ENCODE measurements at regions not wholly inside any gene's neighbourhood (a gene's known extent, or its start where the extent isn't known, plus 50 kb on each side); places are given as distances from the start of the nearest gene placed in this dataset.
A peak's percentile ranks its signal among the peaks of the same experiment; 100 is the strongest.

DNA sequence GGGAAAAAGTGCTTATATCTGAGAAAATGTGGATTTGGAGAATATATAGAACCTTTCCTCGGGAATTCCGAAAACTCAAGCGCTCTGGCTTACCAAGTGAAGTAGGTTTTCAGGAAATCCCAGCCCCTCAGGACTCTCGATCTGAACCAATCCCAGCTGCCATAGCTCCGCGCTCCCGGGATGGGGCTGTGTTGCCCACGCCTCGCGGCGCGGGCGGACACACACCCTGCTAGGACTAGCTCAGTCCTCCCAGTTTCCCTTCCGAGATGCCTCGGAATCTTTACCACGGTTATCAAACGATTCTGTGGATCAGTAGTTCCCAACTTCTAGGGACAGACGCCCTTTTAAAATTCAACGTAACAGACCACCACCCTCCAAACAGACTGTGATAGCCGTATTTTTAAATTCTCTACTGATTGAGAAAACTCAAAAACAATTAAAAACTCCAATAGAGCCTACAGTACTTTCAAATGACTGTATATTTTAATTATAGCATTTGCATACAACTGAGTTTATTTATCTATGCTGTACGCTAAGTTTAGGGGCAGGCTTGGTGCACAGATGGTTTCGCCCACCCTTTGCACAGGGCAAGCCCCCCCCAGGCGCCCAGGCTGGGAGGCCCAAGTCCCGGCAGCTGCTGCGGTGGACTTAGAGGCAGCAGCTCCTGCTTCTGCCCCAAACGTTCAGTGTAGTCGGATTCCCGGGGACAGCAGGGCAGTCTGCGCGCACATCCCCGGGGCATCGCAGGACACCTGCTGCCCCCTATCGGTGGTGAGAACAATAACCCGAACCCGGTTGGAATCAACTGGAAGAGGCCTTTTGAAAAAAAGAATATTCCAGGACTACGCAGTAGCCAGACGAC, 52.3 kb downstream of the CCDC54 start:
- H3K9me3 ChIP-seq (replicated peaks; ENCODE audit: control insufficient read depth, insufficient read depth, low read length): no peaks in the 10 kb centered on the region
- intact Hi-C loops (cut with micrococcal nuclease): loop anchor here (1.0 to 10.0 kb wide), 5 partner anchors 8 to 235 kb away; no protein-coding TSS in a partner anchor
- dilution Hi-C loops (cut with MboI; ENCODE audit: extremely low pct_ligation_motif_present, low sequenced_read_pairs): no loop called here
- H4K20me1 ChIP-seq (replicated peaks; ENCODE audit: control insufficient read depth, extremely low read depth, insufficient read depth, low read length): no peaks in the 10 kb centered on the region
- peak overlapping the region; percentile 12 for H3K9ac ChIP-seq (replicated peaks; ENCODE audit: extremely low read depth, insufficient read depth, low read length)
- no TSS peak for BruUV-seq (replicated peaks)
- no peak overlapping the region for H3K27ac ChIP-seq (ENCODE audit: insufficient read depth, low read depth, low read length)
- ChIA-PET CTCF (interaction anchor here (0.6 to 5.5 kb wide), 49 partner anchors 8 to 813 kb away, joined by 3 to 88 read pairs (median 3); partner anchors contain the start of gene BBX), POLR2A (no interaction called here)
- peaks cover 20% of the 10 kb centered on the region for H3K4me1 ChIP-seq (ENCODE audit: control insufficient read depth, extremely low read depth, insufficient read depth, low read length)
- H3K27me3 ChIP-seq (ENCODE audit: control insufficient read depth in 2 of 2, insufficient read depth in 2 of 2, low read length in 2 of 2): peaks cover 0 to 3% of the 10 kb centered on the region in 2 experiments
- peak overlapping the region; percentile 21 to 75 (median 32) for H3K4me3 ChIP-seq (replicated peaks in 1 of 3; ENCODE audit: insufficient read depth in 1 of 3, low read depth in 1 of 3, low read length in 3 of 3)
- H3K9me1 ChIP-seq (replicated peaks; ENCODE audit: control insufficient read depth, extremely low read depth, insufficient read depth, low read length): no peaks in the 10 kb centered on the region
- no peak for TF ChIP-seq JUN (IDR thresholded peaks at IDR 0.05; ENCODE audit: borderline replicate concordance, insufficient read depth, insufficient read length, low read depth)
- TF ChIP-seq, protein P1, sequence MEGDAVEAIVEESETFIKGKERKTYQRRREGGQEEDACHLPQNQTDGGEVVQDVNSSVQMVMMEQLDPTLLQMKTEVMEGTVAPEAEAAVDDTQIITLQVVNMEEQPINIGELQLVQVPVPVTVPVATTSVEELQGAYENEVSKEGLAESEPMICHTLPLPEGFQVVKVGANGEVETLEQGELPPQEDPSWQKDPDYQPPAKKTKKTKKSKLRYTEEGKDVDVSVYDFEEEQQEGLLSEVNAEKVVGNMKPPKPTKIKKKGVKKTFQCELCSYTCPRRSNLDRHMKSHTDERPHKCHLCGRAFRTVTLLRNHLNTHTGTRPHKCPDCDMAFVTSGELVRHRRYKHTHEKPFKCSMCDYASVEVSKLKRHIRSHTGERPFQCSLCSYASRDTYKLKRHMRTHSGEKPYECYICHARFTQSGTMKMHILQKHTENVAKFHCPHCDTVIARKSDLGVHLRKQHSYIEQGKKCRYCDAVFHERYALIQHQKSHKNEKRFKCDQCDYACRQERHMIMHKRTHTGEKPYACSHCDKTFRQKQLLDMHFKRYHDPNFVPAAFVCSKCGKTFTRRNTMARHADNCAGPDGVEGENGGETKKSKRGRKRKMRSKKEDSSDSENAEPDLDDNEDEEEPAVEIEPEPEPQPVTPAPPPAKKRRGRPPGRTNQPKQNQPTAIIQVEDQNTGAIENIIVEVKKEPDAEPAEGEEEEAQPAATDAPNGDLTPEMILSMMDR (IDR thresholded peaks at IDR 0.05; ENCODE audit: extremely low read depth in 1 of 2, insufficient read depth in 1 of 2, low read depth in 1 of 2, low read length in 2 of 2): peak; percentile 90 to 92
- no peaks in the 10 kb centered on the region for H3K36me3 ChIP-seq (ENCODE audit: control insufficient read depth in 2 of 2, extremely low read depth in 1 of 2, insufficient read depth in 2 of 2, low read length in 2 of 2)
- peak overlapping the region; percentile 92 for H2AFZ ChIP-seq (ENCODE audit: low read depth, low read length)
- peak overlapping the region; percentile 94 for H3K4me2 ChIP-seq (ENCODE audit: insufficient read depth, low read length)
- H3K79me2 ChIP-seq (ENCODE audit: control insufficient read depth, insufficient read depth, low read length): no peaks in the 10 kb centered on the region
- DNase-seq (ENCODE audit: low read depth, low spot score): peak; percentile 83
- peak; percentile 79 for FAIRE-seq

All from endothelial cell of umbilical vein (primary cell).